Lung (tissue), 11 donors: ENCODE measurements at regions not wholly inside any gene's neighbourhood (a gene's known extent, or its start where the extent isn't known, plus 50 kb on each side); places are given as distances from the start of the nearest gene placed in this dataset.

Source experiments
- ATAC-seq: fragments of 200-7000 bp; cut with Tn5 transposase; one replicate; pipeline ENCODE4 v1.9.1; 2020; ENCODE audit warnings: moderate number of reproducible peaks; ENCODE audit not compliant: insufficient read depth, low FRiP score
- DNase-seq, 3 donors: peaks; one replicate each; pipeline ENCODE4 v3.0.0-alpha.2; 2013 to 2017
- H3K27ac ChIP-seq, 2 donors: one replicate each; pipeline ENCODE4 v1.5.1; 2013; ENCODE audit warnings: mild to moderate bottlenecking in 2 of 2, moderate library complexity in 2 of 2, control low read depth in 1 of 2, inconsistent platforms in 1 of 2, low read depth in 1 of 2, low read length in 1 of 2
- H3K27me3 ChIP-seq, 3 donors: one replicate each; pipeline ENCODE4 v1.5.1; 2013; ENCODE audit warnings: low read length in 2 of 3; ENCODE audit not compliant: control insufficient read depth in 3 of 3, insufficient read depth in 3 of 3
- H3K36me3 ChIP-seq, 4 donors: one replicate each; pipeline ENCODE4 v1.5.1; 2013; ENCODE audit warnings: low read length in 4 of 4, mild to moderate bottlenecking in 1 of 4, moderate library complexity in 1 of 4; ENCODE audit not compliant: control insufficient read depth in 4 of 4, insufficient read depth in 4 of 4
- H3K4me1 ChIP-seq, 5 donors: one replicate each; pipeline ENCODE4 v1.5.1; 2013; ENCODE audit warnings: low read length in 5 of 5, mild to moderate bottlenecking in 2 of 5, moderate library complexity in 1 of 5; ENCODE audit not compliant: control insufficient read depth in 5 of 5, insufficient read depth in 5 of 5
- H3K4me3 ChIP-seq: one replicate; pipeline ENCODE4 v1.5.1; 2013; ENCODE audit warnings: mild to moderate bottlenecking, control low read depth, moderate library complexity
- H3K9ac ChIP-seq, 2 donors: one replicate each; pipeline ENCODE4 v1.5.1; 2013; ENCODE audit warnings: low read length in 2 of 2, control low read depth in 1 of 2; ENCODE audit not compliant: insufficient read depth in 1 of 2
- H3K9me3 ChIP-seq, 4 donors: one replicate each; pipeline ENCODE4 v1.5.1; 2013; ENCODE audit warnings: low read length in 3 of 4, mild to moderate bottlenecking in 1 of 4, moderate library complexity in 1 of 4; ENCODE audit not compliant: control insufficient read depth in 4 of 4, insufficient read depth in 3 of 4
- CTCF ChIP-seq: IDR thresholded peaks from 2 replicates; pipeline ENCODE4 v1.5.1; 2012; ENCODE audit warnings: mild to moderate bottlenecking; ENCODE audit errors: control extremely low read depth, extremely low read depth
- WGBS, 2 donors: extraction: QIAGEN DNeasy Blood & Tissue Kit; methylation state at CpG; one replicate each; pipeline ENCODE4 v1.1.7; 2013; 5-methylcytosine and 5-hydroxymethylcytosine counted together
- donor health status: control.
- donor health status: control.
- donor health status: Bipolar disorder and iron deficiency.
- donor health status: healthy.
- donor health status: DM: yes; HTN: yes; CAD: no.

- DNase-seq (no peak), ATAC-seq (no peak)
- no peaks in the 10 kb centered on the region for H3K9me3 ChIP-seq
- no peak for TF ChIP-seq CTCF
- H3K27ac ChIP-seq = peak overlapping the region in 1 of 2 donors; percentile 37
- H3K36me3 ChIP-seq = no peaks in the 10 kb centered on the region
- H3K4me3 ChIP-seq = no peak overlapping the region
- H3K9ac ChIP-seq = no peak overlapping the region
- no peaks in the 10 kb centered on the region for H3K27me3 ChIP-seq
- H3K4me1 ChIP-seq = peaks cover 0 to 29% (median 15%) of the 10 kb centered on the region in 5 donors
- 45 to 70% methylated on average over 17 of the region's 17 CpGs for WGBS, 2 donors
Measured at GRCh38 chr20:50282592-50283241, 92.1 kb downstream of the CEBPB start.

- H3K9ac ChIP-seq = no peak overlapping the region
- no peaks in the 10 kb centered on the region for H3K27me3 ChIP-seq
- H3K9me3 ChIP-seq = no peaks in the 10 kb centered on the region
- TF ChIP-seq CTCF = no peak
- H3K4me1 ChIP-seq = peaks cover 0 to 26% (median 11%) of the 10 kb centered on the region in 5 donors
- no peak overlapping the region for H3K4me3 ChIP-seq
- H3K36me3 ChIP-seq = no peaks in the 10 kb centered on the region
- ATAC-seq (no peak), DNase-seq (no peak)
- 79 to 83% methylated on average over 7 of the region's 7 CpGs for WGBS, 2 donors
- H3K27ac ChIP-seq = peak overlapping the region in 1 of 2 donors; percentile 30
Measured at GRCh38 chr20:50283370-50283769, 92.7 kb downstream of the CEBPB start.

GRCh38 chr20:50283922-50284810 lies 93.5 kb downstream of the CEBPB start:
- no peaks in the 10 kb centered on the region for H3K27me3 ChIP-seq
- peaks cover 0 to 26% (median 8%) of the 10 kb centered on the region in 5 donors for H3K4me1 ChIP-seq
- H3K9ac ChIP-seq = no peak overlapping the region
- WGBS, 2 donors = 63 to 67% methylated on average over 23 to 24 of the region's 24 CpGs
- TF ChIP-seq CTCF = no peak
- no peaks in the 10 kb centered on the region for H3K36me3 ChIP-seq
- H3K9me3 ChIP-seq = no peaks in the 10 kb centered on the region
- no peak overlapping the region for H3K4me3 ChIP-seq
- peak; percentile 68 for ATAC-seq
- H3K27ac ChIP-seq = peak overlapping the region in 1 of 2 donors; percentile 80
- DNase-seq = no peak
